HCT116 (cell line): ENCODE measurements at regions not wholly inside any gene's neighbourhood (a gene's known extent, or its start where the extent isn't known, plus 50 kb on each side); places are given as distances from the start of the nearest gene placed in this dataset.

ENCODE experiments used
- ATAC-seq: fragments of 200-7000 bp; cut with Tn5 transposase; 2 replicates; pipeline ENCODE4 v1.9.1; 2020; ENCODE audit warnings: mild to moderate bottlenecking, moderate library complexity
- BruUV-seq: library from RNA; stranded (reverse); fragments of 400-500 nt; replicated peaks from 2 replicates; lab custom pipeline; 2021; lab: Mats Ljungman, UMichigan
- CTCF ChIA-PET: fragments of 300-600 bp; sonication (Branson Sonifier 250); formaldehyde crosslinking; loops from one replicate; lab custom pipeline; 2021; ENCODE audit warnings: antibody characterized with exemption; lab: Charles Lee
- POLR2A ChIA-PET: fragments of 300-600, 350-600 bp; sonication (Branson Sonifier 250); formaldehyde crosslinking; loops from one replicate; lab custom pipeline; 2021; ENCODE audit warnings: antibody characterized with exemption; lab: Charles Lee
- RAD21 ChIA-PET, 2 experiments: fragments of 300-600 bp; sonication (Branson Sonifier 250); formaldehyde crosslinking; loops; one replicate each; lab custom pipeline; 2023; ENCODE audit warnings: low total read pairs in 2 of 2; ENCODE audit not compliant: uncharacterized antibody in 2 of 2, unreplicated experiment in 2 of 2, low non-redundant PET in 1 of 2; lab: Charles Lee
- DNase-seq: peaks from one replicate; pipeline ENCODE4 v3.0.0-alpha.2; 2010; ENCODE audit warnings: low read depth, low spot score
- H2AFZ ChIP-seq: fragments of 200-600 bp; shearing (Covaris generic), sonication (generic); 2 replicates; pipeline ENCODE4 v1.6.1; 2017; ENCODE audit warnings: low read depth, mixed run types, mixed read lengths, antibody characterized with exemption, low read length; ENCODE audit not compliant: poor library complexity, severe bottlenecking
- H3K27ac ChIP-seq: 2 replicates; pipeline ENCODE4 v1.5.1; 2012; ENCODE audit warnings: low read depth, low read length
- H3K27me3 ChIP-seq: fragments of 200-600 bp; sonication (generic); 2 replicates; pipeline ENCODE4 v1.6.1; 2016; ENCODE audit warnings: mixed run types, low read length, mixed read lengths; ENCODE audit not compliant: insufficient read depth
- H3K36me3 ChIP-seq, 2 experiments: fragments of 200-500 bp in 1 of 2; fragments of 200-600 bp in 1 of 2; sonication (Bioruptor generic) in 1 of 2; sonication (generic) in 1 of 2; 2 replicates each; pipeline versions ENCODE4 v1.5.1 to v1.6.1; 2014 to 2016; ENCODE audit warnings: low read length in 2 of 2, inconsistent platforms in 1 of 2, mixed read lengths in 1 of 2, mixed run types in 1 of 2; ENCODE audit not compliant: insufficient read depth in 2 of 2, control insufficient read depth in 1 of 2
- H3K4me1 ChIP-seq, 2 experiments: fragments of 200-600 bp in 1 of 2; sonication (generic) in 1 of 2; 2 replicates each; pipeline versions ENCODE4 v1.5.1 to v1.6.1; 2012 to 2017; ENCODE audit warnings: low read length in 2 of 2, inconsistent platforms in 1 of 2, mild to moderate bottlenecking in 1 of 2, mixed read lengths in 1 of 2, mixed run types in 1 of 2, moderate library complexity in 1 of 2; ENCODE audit not compliant: insufficient read depth in 2 of 2, control insufficient read depth in 1 of 2
- H3K4me2 ChIP-seq: fragments of 200-600 bp; sonication (generic); 2 replicates; pipeline ENCODE4 v1.6.1; 2017; ENCODE audit warnings: mixed run types, low read length, mixed read lengths
- H3K4me3 ChIP-seq, 2 experiments: fragments of 200-600 bp in 1 of 2; sonication (generic) in 1 of 2; replicated peaks in 1 of 2; 2 replicates each; pipeline ENCODE4 v1.5.1; 2011 to 2016; ENCODE audit warnings: low read length in 2 of 2, control low read depth in 1 of 2, low read depth in 1 of 2, mild to moderate bottlenecking in 1 of 2, mixed read lengths in 1 of 2, mixed run types in 1 of 2
- H3K79me2 ChIP-seq: fragments of 200-600 bp; sonication (generic); 2 replicates; pipeline ENCODE4 v1.6.1; 2017; ENCODE audit warnings: mild to moderate bottlenecking, mixed run types, low read length, moderate library complexity, mixed read lengths; ENCODE audit not compliant: insufficient read depth
- H3K9ac ChIP-seq: fragments of 200-600 bp; sonication (generic); 2 replicates; pipeline ENCODE4 v1.6.1; 2016; ENCODE audit warnings: low read length, mixed read lengths
- H3K9me2 ChIP-seq: fragments of 200-600 bp; sonication (generic), shearing (Covaris generic); 2 replicates; pipeline ENCODE4 v1.6.1; 2017; ENCODE audit warnings: mixed run types, mild to moderate bottlenecking, moderate library complexity; ENCODE audit not compliant: insufficient read depth
- H3K9me3 ChIP-seq, 2 experiments: fragments of 200-500 bp in 1 of 2; fragments of 200-600 bp in 1 of 2; sonication (Bioruptor generic) in 1 of 2; sonication (generic) in 1 of 2; 2 replicates each; pipeline ENCODE4 v1.6.1; 2014 to 2017; ENCODE audit warnings: low read length in 2 of 2, mixed read lengths in 2 of 2, inconsistent platforms in 1 of 2, low read depth in 1 of 2, mild to moderate bottlenecking in 1 of 2, mixed run types in 1 of 2, moderate library complexity in 1 of 2; ENCODE audit not compliant: control insufficient read depth in 1 of 2, insufficient read depth in 1 of 2
- H4K20me1 ChIP-seq: fragments of 200-600 bp; sonication (generic), shearing (Covaris generic); 2 replicates; pipeline ENCODE4 v1.6.1; 2017; ENCODE audit warnings: mixed run types, mild to moderate bottlenecking, moderate library complexity; ENCODE audit not compliant: insufficient read depth
- ELF1 ChIP-seq: IDR thresholded peaks from 2 replicates; pipeline ENCODE4 v1.6.1; 2012; ENCODE audit warnings: low read depth, borderline replicate concordance
- EZH2 ChIP-seq: fragments of 200-600 bp; sonication (generic); IDR thresholded peaks from 2 replicates; pipeline ENCODE4 v1.6.1; 2017; ENCODE audit warnings: antibody characterized with exemption, mixed run types
- EZH2phosphoT487 ChIP-seq: fragments of 200-600 bp; IDR thresholded peaks from 2 replicates; pipeline ENCODE4 v1.6.1; 2018; ENCODE audit warnings: antibody characterized with exemption, borderline replicate concordance
- FOSL1 ChIP-seq: IDR thresholded peaks from 2 replicates; pipeline ENCODE4 v1.6.1; 2012; ENCODE audit warnings: low read depth
- POLR2A ChIP-seq: IDR thresholded peaks from 2 replicates; pipeline ENCODE4 v1.7.0; 2011; ENCODE audit warnings: borderline replicate concordance; ENCODE audit not compliant: insufficient read depth, insufficient read length; ENCODE audit errors: extremely low read depth
- POLR2AphosphoS5 ChIP-seq: IDR thresholded peaks from 2 replicates; pipeline ENCODE4 v1.6.1; 2011; ENCODE audit warnings: mild to moderate bottlenecking, low read depth, low read length, moderate library complexity
- RAD21 ChIP-seq: IDR thresholded peaks from 2 replicates; pipeline ENCODE4 v1.6.1; 2012; ENCODE audit warnings: low read depth, mild to moderate bottlenecking
- SP1 ChIP-seq: IDR thresholded peaks from 2 replicates; pipeline ENCODE4 v1.6.1; 2012; ENCODE audit warnings: low read depth
- SRF ChIP-seq: IDR thresholded peaks from 2 replicates; pipeline ENCODE4 v1.6.1; 2012; ENCODE audit warnings: low read depth
- YY1 ChIP-seq: IDR thresholded peaks from 2 replicates; pipeline ENCODE4 v1.6.1; 2011; ENCODE audit warnings: low read length, low read depth, moderate library complexity, mild to moderate bottlenecking; ENCODE audit not compliant: insufficient replicate concordance; ENCODE audit errors: extremely low read depth
- ZNF274 ChIP-seq: fragments of 200-500 bp; sonication (Bioruptor generic); IDR thresholded peaks from 2 replicates; pipeline ENCODE4 v1.6.1; 2014; ENCODE audit warnings: mild to moderate bottlenecking, low read depth, low read length, inconsistent platforms
- intact Hi-C: fragments of 100-400 bp; cut with micrococcal nuclease; formaldehyde crosslinking; loops from 2 replicates; pipeline ENCODE4 v1.10.0; 2022
- TF ChIP-seq, protein P1 (sequence below): IDR thresholded peaks from 2 replicates; pipeline ENCODE4 v1.6.1; 2012
- TF ChIP-seq, protein P2 (sequence below): IDR thresholded peaks from 2 replicates; pipeline ENCODE4 v1.6.1; 2011; ENCODE audit warnings: mild to moderate bottlenecking, low read length, moderate library complexity; ENCODE audit not compliant: insufficient replicate concordance; ENCODE audit errors: extremely low read depth
- TF ChIP-seq, protein P3 (sequence below), 3 experiments: fragments of 200-600 bp in 1 of 3; sonication (generic) in 1 of 3; IDR thresholded peaks in 2 of 3; conservative IDR thresholded peaks in 1 of 3; 2 replicates each; pipeline ENCODE4 v1.5.1; 2012 to 2017; ENCODE audit warnings: low read depth in 2 of 3, low read length in 2 of 3, antibody characterized with exemption in 1 of 3, borderline replicate concordance in 1 of 3, control low read depth in 1 of 3, mild to moderate bottlenecking in 1 of 3, mixed read lengths in 1 of 3, mixed run types in 1 of 3, moderate library complexity in 1 of 3; ENCODE audit not compliant: insufficient read depth in 1 of 3

DNA sequence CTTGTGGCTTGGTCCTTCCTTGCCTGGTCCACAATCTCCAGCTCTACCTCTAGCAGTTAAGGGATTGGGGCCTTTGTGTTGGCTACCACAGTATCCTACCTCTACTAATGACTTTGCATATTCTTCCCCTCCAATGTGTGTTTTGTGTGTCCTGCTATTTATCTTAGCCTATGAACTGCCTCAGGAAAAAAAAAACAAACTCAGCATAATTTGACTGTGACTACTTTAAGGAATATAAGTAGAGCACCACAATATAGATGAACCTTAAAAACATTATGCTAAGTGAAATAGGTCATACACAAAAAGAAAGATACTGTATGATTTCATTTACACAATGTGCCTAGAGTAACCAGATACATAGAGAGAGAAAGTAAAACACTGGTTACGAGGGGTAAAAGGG lies 61.3 kb upstream of the PTPN13 start:
- no peaks in the 10 kb centered on the region for H3K36me3 ChIP-seq
- intact Hi-C loops, result no loop called here
- H3K9me2 ChIP-seq, result peaks cover 3% of the 10 kb centered on the region; the same call in 1 of the 2 replicates
- H3K9me3 ChIP-seq, result no peaks in the 10 kb centered on the region
- no peak overlapping the region for H3K4me2 ChIP-seq
- no peaks in the 10 kb centered on the region for H3K4me1 ChIP-seq
- no peak overlapping the region for H3K4me3 ChIP-seq
- no peaks in the 10 kb centered on the region for H3K27me3 ChIP-seq
- ChIA-PET CTCF (no interaction called here), POLR2A (no interaction called here), RAD21 (no interaction called here)
- ATAC-seq, result no peak
- H3K9ac ChIP-seq, result no peak overlapping the region
- H2AFZ ChIP-seq, result no peak overlapping the region
- H3K27ac ChIP-seq, result no peak overlapping the region
- H3K79me2 ChIP-seq, result no peaks in the 10 kb centered on the region
- TF ChIP-seq, protein P1, sequence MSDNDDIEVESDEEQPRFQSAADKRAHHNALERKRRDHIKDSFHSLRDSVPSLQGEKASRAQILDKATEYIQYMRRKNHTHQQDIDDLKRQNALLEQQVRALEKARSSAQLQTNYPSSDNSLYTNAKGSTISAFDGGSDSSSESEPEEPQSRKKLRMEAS, result no peak
- TF ChIP-seq SRF (no peak), POLR2A (no peak), POLR2AphosphoS5 (no peak), EZH2phosphoT487 (no peak), ELF1 (no peak), ZNF274 (no peak)
- TF ChIP-seq, protein P2, sequence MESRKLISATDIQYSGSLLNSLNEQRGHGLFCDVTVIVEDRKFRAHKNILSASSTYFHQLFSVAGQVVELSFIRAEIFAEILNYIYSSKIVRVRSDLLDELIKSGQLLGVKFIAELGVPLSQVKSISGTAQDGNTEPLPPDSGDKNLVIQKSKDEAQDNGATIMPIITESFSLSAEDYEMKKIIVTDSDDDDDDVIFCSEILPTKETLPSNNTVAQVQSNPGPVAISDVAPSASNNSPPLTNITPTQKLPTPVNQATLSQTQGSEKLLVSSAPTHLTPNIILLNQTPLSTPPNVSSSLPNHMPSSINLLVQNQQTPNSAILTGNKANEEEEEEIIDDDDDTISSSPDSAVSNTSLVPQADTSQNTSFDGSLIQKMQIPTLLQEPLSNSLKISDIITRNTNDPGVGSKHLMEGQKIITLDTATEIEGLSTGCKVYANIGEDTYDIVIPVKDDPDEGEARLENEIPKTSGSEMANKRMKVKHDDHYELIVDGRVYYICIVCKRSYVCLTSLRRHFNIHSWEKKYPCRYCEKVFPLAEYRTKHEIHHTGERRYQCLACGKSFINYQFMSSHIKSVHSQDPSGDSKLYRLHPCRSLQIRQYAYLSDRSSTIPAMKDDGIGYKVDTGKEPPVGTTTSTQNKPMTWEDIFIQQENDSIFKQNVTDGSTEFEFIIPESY, result no peak
- BruUV-seq, result no TSS peak
- no peaks in the 10 kb centered on the region for H4K20me1 ChIP-seq
- no peak for DNase-seq

DNA sequence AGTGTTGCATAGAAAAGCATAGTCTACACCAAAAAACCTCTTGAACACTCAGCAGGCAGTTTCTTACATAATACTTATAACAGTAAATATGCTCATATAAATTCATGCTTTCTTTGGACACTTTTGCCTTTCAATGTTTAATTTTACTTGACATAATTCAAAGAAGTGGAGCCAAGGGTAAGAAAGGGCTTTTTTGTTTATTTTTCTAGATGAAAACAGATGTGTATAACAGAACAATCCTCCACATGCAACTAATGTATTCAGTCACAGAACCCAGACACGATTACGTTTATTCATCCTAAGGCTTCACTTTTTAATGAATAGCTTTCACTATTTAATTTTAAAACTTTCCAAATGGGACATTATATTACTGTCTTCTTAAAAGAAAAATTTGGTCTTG lies 58.0 kb upstream of the PTPN13 start:
- RAD21 ChIA-PET, result no interaction called here
- H4K20me1 ChIP-seq, result no peaks in the 10 kb centered on the region
- peaks cover 3% of the 10 kb centered on the region; the same call in 1 of the 2 replicates for H3K9me2 ChIP-seq
- H3K79me2 ChIP-seq, result no peaks in the 10 kb centered on the region
- no peaks in the 10 kb centered on the region for H3K36me3 ChIP-seq
- no peaks in the 10 kb centered on the region for H3K4me1 ChIP-seq
- H3K9ac ChIP-seq, result no peak overlapping the region
- intact Hi-C loops, result no loop called here
- POLR2A ChIA-PET, result no interaction called here
- CTCF ChIA-PET, result no interaction called here
- BruUV-seq, result no TSS peak
- H3K9me3 ChIP-seq, result no peaks in the 10 kb centered on the region
- no peak overlapping the region for H3K4me2 ChIP-seq
- no peak overlapping the region for H3K4me3 ChIP-seq
- no peak overlapping the region for H3K27ac ChIP-seq
- ATAC-seq (no peak), DNase-seq (no peak)
- H3K27me3 ChIP-seq, result no peaks in the 10 kb centered on the region
- no peak overlapping the region for H2AFZ ChIP-seq
- TF ChIP-seq FOSL1, result no peak
- TF ChIP-seq YY1, result no peak
- TF ChIP-seq, protein P2, result no peak
- no peak for TF ChIP-seq SP1
- no peak for TF ChIP-seq EZH2
- no peak for TF ChIP-seq RAD21
- TF ChIP-seq, protein P3, sequence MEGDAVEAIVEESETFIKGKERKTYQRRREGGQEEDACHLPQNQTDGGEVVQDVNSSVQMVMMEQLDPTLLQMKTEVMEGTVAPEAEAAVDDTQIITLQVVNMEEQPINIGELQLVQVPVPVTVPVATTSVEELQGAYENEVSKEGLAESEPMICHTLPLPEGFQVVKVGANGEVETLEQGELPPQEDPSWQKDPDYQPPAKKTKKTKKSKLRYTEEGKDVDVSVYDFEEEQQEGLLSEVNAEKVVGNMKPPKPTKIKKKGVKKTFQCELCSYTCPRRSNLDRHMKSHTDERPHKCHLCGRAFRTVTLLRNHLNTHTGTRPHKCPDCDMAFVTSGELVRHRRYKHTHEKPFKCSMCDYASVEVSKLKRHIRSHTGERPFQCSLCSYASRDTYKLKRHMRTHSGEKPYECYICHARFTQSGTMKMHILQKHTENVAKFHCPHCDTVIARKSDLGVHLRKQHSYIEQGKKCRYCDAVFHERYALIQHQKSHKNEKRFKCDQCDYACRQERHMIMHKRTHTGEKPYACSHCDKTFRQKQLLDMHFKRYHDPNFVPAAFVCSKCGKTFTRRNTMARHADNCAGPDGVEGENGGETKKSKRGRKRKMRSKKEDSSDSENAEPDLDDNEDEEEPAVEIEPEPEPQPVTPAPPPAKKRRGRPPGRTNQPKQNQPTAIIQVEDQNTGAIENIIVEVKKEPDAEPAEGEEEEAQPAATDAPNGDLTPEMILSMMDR (IDR thresholded peaks at IDR 0.05 in 2 of 3, conservative IDR thresholded peaks at IDR 0.05 in 1 of 3; ENCODE audit: borderline replicate concordance in 1 of 3, insufficient read depth in 1 of 3, low read depth in 2 of 3, low read length in 2 of 3), result no peak
- TF ChIP-seq, protein P1, result no peak
- TF ChIP-seq ZNF274, result no peak
